Jurkat, Clone E6-1 (cell line): ENCODE measurements at regions not wholly inside any gene's neighbourhood (a gene's known extent, or its start where the extent isn't known, plus 50 kb on each side); places are given as distances from the start of the nearest gene placed in this dataset.

Experiments used
- DNase-seq: peaks from one replicate; pipeline ENCODE4 v3.0.0-alpha.2; 2011; ENCODE audit warnings: low read depth, low spot score
- H3K4me3 ChIP-seq: 2 replicates; pipeline ENCODE4 v1.5.1; 2011; ENCODE audit warnings: mild to moderate bottlenecking, low read length, control low read depth, moderate library complexity

DNA sequence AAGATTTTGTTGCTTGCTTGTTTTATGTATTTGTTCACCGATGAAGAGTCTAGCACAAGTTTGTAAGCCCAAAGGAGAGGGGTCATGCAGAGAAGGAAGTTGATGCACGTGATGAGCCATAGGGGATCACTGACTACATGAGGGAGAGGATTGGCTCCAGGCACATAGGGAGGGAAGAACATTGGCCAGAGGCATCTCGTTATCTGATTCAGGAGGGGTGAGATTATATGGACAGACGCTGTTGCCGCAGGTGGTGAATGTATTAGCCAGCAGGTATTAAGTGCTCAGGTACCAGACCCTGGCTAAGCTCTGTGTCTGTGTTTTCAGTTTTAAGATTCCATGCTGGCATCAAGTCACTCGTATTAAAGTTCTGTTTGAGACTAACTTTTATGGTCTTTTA lies 91.8 kb upstream of the CHST9 start:
- H3K4me3 ChIP-seq = no peak overlapping the region
- no peak for DNase-seq

DNA sequence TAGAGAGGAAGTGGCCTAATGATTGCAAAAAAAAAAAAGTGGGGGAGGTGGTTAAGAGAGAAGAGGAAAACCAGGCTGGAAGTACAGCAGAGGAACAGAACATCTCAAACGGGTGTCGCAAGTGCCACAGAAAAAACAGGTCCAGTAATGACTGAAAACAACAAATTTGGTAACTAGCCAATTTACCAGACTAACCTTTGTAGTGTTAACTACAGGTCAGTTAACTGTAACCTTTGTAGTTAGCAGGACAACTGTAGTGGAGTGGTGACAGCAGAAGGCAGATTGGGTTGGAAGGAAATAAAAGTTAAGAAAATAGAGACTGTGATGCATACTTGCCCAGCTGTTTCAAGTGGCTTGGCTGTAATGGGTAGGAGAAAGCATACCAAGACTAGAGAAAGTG lies 91.4 kb upstream of the CHST9 start:
- H3K4me3 ChIP-seq = no peak overlapping the region
- no peak for DNase-seq

DNA sequence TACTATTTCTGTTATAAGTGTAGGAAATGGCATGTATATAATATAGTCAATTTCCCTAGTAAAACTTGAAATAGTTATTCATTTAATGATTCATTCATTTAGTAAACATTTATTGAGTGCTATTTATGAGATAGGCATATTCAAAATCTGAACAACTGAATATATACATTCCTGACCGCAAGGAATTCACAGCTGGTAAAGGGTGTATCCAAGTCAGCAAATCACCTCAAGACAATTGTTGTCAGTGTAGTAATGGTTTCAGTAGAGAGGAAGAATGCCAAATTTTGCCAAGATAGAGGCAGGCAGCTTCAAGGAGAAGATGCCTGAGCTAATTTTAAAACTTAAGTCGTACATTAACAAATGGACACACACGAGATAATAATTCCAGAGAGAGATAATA lies 89.8 kb upstream of the CHST9 start:
- DNase-seq = no peak
- no peak overlapping the region for H3K4me3 ChIP-seq

DNA sequence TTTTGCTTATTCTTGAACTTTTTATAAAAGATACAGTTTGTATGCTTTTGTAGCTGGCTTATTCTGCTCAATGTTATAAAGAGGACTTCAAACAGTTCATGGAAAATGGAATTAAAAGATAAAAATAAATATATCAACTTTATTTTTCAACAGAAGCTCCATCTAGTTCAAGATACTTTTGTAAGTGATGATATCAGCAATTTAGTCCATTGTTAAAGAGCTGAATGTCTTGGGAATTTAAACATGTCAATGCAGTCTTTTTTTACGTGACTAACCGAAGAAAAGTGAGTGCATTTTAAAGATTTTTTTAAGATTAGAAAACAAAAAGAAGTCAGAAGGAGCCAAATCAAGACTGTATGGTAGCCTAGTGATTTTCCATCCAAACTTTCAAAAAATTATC lies 85.4 kb upstream of the CHST9 start:
- H3K4me3 ChIP-seq = no peak overlapping the region
- DNase-seq = no peak

DNA sequence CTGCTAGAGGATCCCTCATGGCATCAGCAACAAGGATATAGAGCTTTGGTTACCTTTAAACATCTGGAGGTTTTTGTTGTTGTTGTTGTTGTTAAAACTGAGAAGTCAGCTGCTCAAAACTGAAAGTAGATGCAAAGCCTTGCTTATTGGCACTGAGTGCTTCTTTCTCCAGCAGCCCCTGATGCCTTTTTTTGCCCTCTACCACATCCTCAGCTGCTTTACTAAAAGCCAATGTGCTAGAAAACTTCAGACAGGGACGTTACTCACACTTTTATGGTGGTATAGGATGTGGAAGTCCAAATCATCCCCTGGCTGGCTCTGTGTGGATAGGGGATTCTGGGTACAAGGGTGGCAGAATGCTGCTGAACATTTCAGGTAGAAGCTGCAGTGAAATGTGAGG lies 78.3 kb upstream of the CHST9 start:
- DNase-seq = no peak
- H3K4me3 ChIP-seq = no peak overlapping the region

DNA sequence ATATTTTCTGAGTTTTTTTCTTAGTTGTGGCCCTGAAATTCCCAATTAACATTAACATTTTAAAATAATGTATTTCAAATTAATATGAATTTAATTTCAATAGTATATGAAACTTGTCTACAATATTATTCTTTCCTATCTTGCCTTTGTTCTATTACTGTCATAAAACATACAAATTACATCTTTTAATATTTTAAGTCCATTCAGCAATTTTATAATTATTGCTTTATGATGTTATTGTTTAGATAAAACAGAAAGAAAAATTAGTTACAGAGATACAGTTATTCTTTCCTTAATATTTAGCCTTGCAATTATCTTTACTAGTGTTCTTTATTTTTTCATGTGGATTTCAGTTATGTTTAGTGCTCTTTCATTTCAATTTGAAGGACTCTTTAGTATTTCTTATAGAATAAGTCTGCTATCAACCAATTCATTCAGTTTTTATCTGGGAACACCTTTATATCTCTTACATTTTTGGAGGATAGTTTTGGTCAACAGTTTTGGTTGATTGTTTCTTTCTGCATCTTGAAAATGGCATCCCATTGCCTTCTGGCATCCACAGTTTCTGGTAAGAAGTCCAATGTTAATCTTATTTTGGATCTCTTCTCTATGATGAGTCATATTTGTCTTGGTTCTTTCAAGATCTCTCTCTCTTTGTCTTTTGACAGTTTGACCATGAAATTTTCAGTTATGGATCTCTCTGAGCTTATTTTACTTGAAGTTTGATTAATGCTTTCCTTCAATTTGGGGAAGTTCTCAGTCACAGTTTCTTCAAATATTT lies 76.9 kb upstream of the CHST9 start:
- DNase-seq = no peak
- H3K4me3 ChIP-seq = no peak overlapping the region

DNA sequence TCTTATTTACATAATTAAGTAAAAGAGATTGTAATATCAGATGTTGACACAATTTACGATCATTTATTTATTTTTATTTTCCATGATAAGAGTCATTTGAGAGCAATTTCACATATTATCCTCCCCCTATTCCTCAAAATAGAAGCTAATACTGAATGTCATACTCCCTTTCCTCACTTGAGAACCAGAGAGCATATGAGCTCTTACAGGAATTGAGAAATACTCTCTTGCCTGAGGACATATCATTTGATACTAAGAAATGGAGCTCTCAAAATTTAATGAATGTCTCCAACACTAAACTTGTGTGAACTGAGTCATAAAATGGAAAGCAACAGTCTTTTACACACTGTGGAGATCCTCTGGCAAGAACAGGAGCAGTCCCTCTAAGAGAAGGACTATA lies 68.5 kb upstream of the CHST9 start:
- H3K4me3 ChIP-seq = no peak overlapping the region
- DNase-seq = no peak

DNA sequence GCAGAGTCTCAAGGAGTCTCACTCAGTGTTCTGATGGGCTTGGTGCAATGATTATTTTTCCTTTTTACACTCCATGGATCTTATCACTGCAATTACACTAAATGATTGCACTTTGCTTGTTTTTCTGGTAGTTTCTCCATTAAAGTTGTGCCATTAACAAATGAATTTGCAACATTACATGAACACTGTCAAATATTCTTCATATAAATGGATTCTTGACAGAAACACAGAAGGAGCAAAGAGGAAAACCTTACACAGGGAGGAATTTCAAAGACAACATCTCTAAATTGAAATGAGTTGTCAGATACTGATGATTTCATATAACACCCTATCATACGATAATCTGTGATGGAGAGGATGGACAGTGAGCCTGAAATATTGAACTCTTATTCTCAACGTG lies 65.4 kb upstream of the CHST9 start:
- no peak for DNase-seq
- no peak overlapping the region for H3K4me3 ChIP-seq

DNA sequence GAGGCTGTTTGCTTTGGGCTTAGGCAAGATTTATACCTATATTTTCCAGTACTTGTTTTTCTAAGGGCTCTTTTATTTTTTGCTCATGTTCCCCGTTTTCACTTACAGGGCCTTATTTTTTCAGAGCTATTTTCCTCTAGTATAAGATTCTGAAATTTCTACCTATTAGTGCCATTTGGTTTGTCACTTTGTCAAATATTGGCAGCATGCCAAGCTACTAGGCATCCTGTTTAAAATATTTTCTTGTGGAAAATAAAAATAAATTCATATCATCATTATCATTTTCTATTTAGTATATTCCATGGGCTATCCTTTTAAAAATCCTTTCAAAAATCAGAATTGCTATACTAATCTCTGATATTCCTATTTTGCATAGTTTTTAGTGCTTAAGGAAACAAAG lies 64.8 kb upstream of the CHST9 start:
- DNase-seq = no peak
- H3K4me3 ChIP-seq = no peak overlapping the region

DNA sequence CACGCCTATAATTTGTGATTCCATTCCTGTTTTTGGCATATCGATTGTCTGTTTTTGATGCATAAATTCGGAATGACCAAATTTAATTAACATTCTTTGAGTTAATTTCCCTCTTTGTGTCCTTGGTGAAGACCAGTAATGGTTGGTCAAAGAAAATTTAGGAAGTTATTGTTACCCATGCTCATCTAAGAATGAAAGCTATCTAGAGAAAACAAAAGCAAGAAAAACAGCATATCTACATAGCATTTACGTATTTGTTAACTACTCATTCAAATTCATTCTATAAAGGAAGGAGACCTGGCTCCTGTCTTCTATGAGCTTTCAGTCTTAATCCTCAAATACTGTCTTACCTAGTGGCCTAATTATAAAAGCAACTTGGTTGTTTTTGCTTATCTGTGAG lies 59.2 kb upstream of the CHST9 start:
- no peak for DNase-seq
- H3K4me3 ChIP-seq = no peak overlapping the region

DNA sequence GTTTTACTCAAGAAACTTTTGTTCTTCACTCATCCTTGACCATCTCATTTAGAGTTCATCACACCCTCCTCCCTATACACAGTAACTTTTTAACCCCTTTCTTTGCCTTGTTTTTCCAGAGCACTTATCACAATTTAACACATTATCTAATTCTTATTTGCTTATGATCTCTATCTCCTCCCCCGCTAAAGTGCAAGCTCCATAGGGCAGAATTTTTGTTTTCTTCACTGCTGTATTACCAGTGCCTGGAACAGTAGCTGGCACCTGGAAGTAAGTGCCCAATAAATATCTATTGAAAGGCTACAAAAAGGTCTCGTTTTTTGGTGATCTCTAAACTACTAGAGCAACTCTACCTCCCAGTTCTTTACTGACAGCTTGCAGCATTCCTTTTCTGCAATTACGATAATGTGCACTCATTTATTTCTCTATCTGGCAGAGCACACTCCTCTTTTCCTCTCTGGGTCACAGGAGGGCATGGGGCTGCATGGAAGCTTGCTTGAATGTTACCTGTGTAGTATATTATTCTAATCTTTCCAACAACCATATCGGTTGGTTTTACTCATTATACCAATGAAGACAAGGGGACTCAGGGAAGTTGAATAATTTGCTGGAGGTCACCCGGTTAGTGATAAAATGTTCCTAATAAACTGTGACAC lies 57.4 kb upstream of the CHST9 start:
- no peak for DNase-seq
- H3K4me3 ChIP-seq = no peak overlapping the region

DNA sequence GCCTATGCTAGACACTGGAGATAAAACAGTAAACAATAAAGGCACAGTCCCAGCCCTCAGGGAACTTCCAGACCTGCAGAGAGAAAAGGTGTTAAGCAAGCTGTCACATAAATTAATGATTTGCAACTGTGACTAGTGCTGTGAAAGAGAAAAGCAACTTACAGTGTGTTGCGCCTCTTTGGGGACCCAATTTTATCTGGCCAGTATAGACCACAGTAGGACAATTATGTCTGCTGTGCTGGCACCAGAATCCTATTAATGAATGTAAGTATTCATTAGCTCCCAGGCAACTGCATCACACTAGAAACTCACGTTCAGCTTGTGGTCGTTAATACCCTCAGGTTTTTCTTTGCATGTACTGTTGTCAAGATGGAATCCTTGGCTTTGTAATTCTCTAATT lies 55.3 kb upstream of the CHST9 start:
- H3K4me3 ChIP-seq = no peak overlapping the region
- no peak for DNase-seq

DNA sequence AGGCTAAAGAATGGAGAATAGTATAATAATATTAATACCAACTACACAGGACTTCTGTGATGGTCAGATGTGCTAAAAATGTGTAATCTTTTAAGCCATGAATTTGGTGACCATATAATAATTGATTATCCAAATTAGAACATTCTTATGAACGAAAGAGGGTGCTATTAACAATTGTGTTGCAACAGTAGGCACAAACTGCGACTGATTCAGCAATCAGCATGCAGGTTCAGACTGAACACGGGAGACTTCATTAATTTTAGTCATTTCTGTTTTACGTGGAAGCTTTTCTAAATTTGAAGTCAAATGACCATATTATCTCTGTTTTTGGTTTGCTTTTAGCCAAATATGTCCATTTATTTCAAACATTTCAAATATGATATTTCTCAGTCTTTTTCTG lies 54.6 kb upstream of the CHST9 start:
- no peak for DNase-seq
- H3K4me3 ChIP-seq = no peak overlapping the region

DNA sequence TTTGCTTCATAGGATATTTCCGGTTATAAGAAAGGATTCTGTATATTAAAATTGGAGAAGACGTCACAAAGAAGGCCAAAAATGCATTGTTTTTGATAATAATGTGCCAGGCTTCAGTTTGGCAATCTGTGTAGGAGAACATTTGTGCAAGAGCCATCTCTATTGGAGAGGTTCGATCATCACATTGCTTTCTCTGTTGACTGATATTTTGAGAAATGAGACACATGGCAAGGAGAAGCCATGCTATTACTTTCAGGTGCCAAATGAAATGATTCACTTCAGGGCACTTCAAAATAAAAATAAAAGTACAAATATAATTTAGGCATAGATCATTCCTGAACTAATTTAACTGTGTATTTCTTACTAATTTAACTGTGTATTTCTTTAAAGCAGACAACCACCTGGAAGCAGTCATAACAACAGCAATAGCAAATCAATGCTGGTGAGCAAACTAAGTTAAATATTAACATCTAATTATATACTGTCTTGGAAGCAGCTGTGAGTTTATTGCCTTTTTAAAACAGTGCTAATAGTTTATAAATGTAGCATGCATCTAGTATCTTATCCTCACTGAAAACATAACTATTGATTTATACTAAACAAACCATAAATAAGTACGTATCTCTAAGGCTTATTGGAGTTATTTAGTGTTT lies 50.2 kb upstream of the CHST9 start:
- H3K4me3 ChIP-seq = no peak overlapping the region
- DNase-seq = no peak
